BE2C (cell line): ENCODE measurements at regions not wholly inside any gene's neighbourhood (a gene's known extent, or its start where the extent isn't known, plus 50 kb on each side); places are given as distances from the start of the nearest gene placed in this dataset.

ENCODE experiments used
- DNase-seq: peaks from one replicate; pipeline ENCODE4 v3.0.0-alpha.2; 2020
- H3K27me3 ChIP-seq: fragments of 250-450 bp; sonication (Bioruptor Pico); 2 replicates; pipeline ENCODE4 v1.5.1; 2020; ENCODE audit warnings: mild to moderate bottlenecking
- H3K36me3 ChIP-seq: fragments of 250-450 bp; sonication (Bioruptor Pico); 2 replicates; pipeline ENCODE4 v1.5.1; 2020; ENCODE audit warnings: mild to moderate bottlenecking
- H3K4me1 ChIP-seq: fragments of 250-450 bp; sonication (Bioruptor Pico); 2 replicates; pipeline ENCODE4 v1.5.1; 2020
- H3K4me3 ChIP-seq: 2 replicates; pipeline ENCODE4 v1.5.1; 2011; ENCODE audit warnings: low read depth, low read length
- H3K9me3 ChIP-seq: fragments of 250-450 bp; sonication (Bioruptor Pico); 2 replicates; pipeline ENCODE4 v1.5.1; 2020
- CTCF ChIP-seq: IDR thresholded peaks from 2 replicates; pipeline ENCODE4 v1.5.1; 2012; ENCODE audit warnings: mild to moderate bottlenecking, low read depth, low read length

- no peaks in the 10 kb centered on the region for H3K4me1 ChIP-seq
- H3K36me3 ChIP-seq = no peaks in the 10 kb centered on the region
- no peak for TF ChIP-seq CTCF
- no peaks in the 10 kb centered on the region for H3K9me3 ChIP-seq
- DNase-seq = no peak
- H3K4me3 ChIP-seq = no peak overlapping the region
- H3K27me3 ChIP-seq = no peaks in the 10 kb centered on the region
Observed at GRCh38 chr18:7333025-7333562, 102.2 kb downstream of the LRRC30 start.

- no peaks in the 10 kb centered on the region for H3K36me3 ChIP-seq
- no peak overlapping the region for H3K4me3 ChIP-seq
- no peaks in the 10 kb centered on the region for H3K9me3 ChIP-seq
- TF ChIP-seq CTCF = no peak
- no peaks in the 10 kb centered on the region for H3K27me3 ChIP-seq
- H3K4me1 ChIP-seq = no peaks in the 10 kb centered on the region
- no peak for DNase-seq
Observed at GRCh38 chr18:7334973-7335568, 104.2 kb downstream of the LRRC30 start.

GRCh38 chr18:7336623-7337022, 105.7 kb downstream of the LRRC30 start:
- no peak overlapping the region for H3K4me3 ChIP-seq

GRCh38 chr18:7338846-7339245, 108.0 kb downstream of the LRRC30 start:
- TF ChIP-seq CTCF = no peak
- Histone ChIP-seq H3K4me1 (no peaks in the 10 kb centered on the region), H3K9me3 (no peaks in the 10 kb centered on the region), H3K27me3 (no peaks in the 10 kb centered on the region), H3K36me3 (no peaks in the 10 kb centered on the region), H3K4me3 (no peak overlapping the region)
- DNase-seq = no peak

More at GRCh38 chr18:7336623-7337022, 105.7 kb downstream of the LRRC30 start:
- DNase-seq = no peak
- H3K9me3 ChIP-seq = no peaks in the 10 kb centered on the region
- no peak for TF ChIP-seq CTCF
- no peaks in the 10 kb centered on the region for H3K27me3 ChIP-seq
- no peaks in the 10 kb centered on the region for H3K4me1 ChIP-seq
- no peaks in the 10 kb centered on the region for H3K36me3 ChIP-seq

- no peak for TF ChIP-seq CTCF
- Histone ChIP-seq H3K4me3 (no peak overlapping the region), H3K4me1 (no peaks in the 10 kb centered on the region), H3K9me3 (no peaks in the 10 kb centered on the region), H3K36me3 (no peaks in the 10 kb centered on the region), H3K27me3 (no peaks in the 10 kb centered on the region)
- no peak for DNase-seq
Observed at GRCh38 chr18:7341581-7342337, 110.9 kb downstream of the LRRC30 start.
